ENCODE measurements at regions not wholly inside any gene's neighbourhood (a gene's known extent, or its start where the extent isn't known, plus 50 kb on each side); places are given as distances from the start of the nearest gene placed in this dataset.

- no peak overlapping the region for H3K4me3 ChIP-seq (ENCODE audit: control insufficient read depth, low read depth, low read length)
- DNase-seq (ENCODE audit: low read depth): no peak
- TF ChIP-seq CTCF (conservative IDR thresholded peaks at IDR 0.05; ENCODE audit: control insufficient read depth, insufficient read depth, low read depth, low read length): no peak
These were observed 117.3 kb upstream of the PLPPR1 start for GRCh38 chr9:100911273-100911672.

- no peak for TF ChIP-seq CTCF (conservative IDR thresholded peaks at IDR 0.05; ENCODE audit: control insufficient read depth, insufficient read depth, low read depth, low read length)
- H3K4me3 ChIP-seq (ENCODE audit: control insufficient read depth, low read depth, low read length): no peak overlapping the region
- no peak for DNase-seq (ENCODE audit: low read depth)
These were observed 115.3 kb upstream of the PLPPR1 start for GRCh38 chr9:100913257-100913656.

GRCh38 chr9:100914266-100914665, 114.3 kb upstream of the PLPPR1 start:
- DNase-seq (ENCODE audit: low read depth): no peak
- TF ChIP-seq CTCF (conservative IDR thresholded peaks at IDR 0.05; ENCODE audit: control insufficient read depth, insufficient read depth, low read depth, low read length): no peak
- H3K4me3 ChIP-seq (ENCODE audit: control insufficient read depth, low read depth, low read length): no peak overlapping the region

GRCh38 chr9:100919506-100919905, 109.0 kb upstream of the PLPPR1 start:
- no peak for TF ChIP-seq CTCF (conservative IDR thresholded peaks at IDR 0.05; ENCODE audit: control insufficient read depth, insufficient read depth, low read depth, low read length)

GRCh38 chr9:100926366-100926765, 102.2 kb upstream of the PLPPR1 start:
- H3K4me3 ChIP-seq (ENCODE audit: control insufficient read depth, low read depth, low read length): no peak overlapping the region
- no peak for TF ChIP-seq CTCF (conservative IDR thresholded peaks at IDR 0.05; ENCODE audit: control insufficient read depth, insufficient read depth, low read depth, low read length)
- DNase-seq (ENCODE audit: low read depth): no peak

More at GRCh38 chr9:100919506-100919905, 109.0 kb upstream of the PLPPR1 start:
- H3K4me3 ChIP-seq (ENCODE audit: control insufficient read depth, low read depth, low read length): no peak overlapping the region
- no peak for DNase-seq (ENCODE audit: low read depth)

- TF ChIP-seq CTCF (conservative IDR thresholded peaks at IDR 0.05; ENCODE audit: control insufficient read depth, insufficient read depth, low read depth, low read length): no peak
- no peak for DNase-seq (ENCODE audit: low read depth)
- H3K4me3 ChIP-seq (ENCODE audit: control insufficient read depth, low read depth, low read length): no peak overlapping the region
These were observed 100.8 kb upstream of the PLPPR1 start for GRCh38 chr9:100927763-100928162.

- TF ChIP-seq CTCF (conservative IDR thresholded peaks at IDR 0.05; ENCODE audit: control insufficient read depth, insufficient read depth, low read depth, low read length): no peak
- H3K4me3 ChIP-seq (ENCODE audit: control insufficient read depth, low read depth, low read length): no peak overlapping the region
- peak; percentile 20 for DNase-seq (ENCODE audit: low read depth)
These were observed 94.9 kb upstream of the PLPPR1 start for GRCh38 chr9:100933656-100934055.
